ENCODE measurements at regions not wholly inside any gene's neighbourhood (a gene's known extent, or its start where the extent isn't known, plus 50 kb on each side); places are given as distances from the start of the nearest gene placed in this dataset.
"Not testable (repeated sequence)": the region's sequence is repeated elsewhere in the genome, so short reads cannot be mapped to it uniquely, and the experiment has no call there.

- POLR2A ChIA-PET, result no interaction called here
- CTCF ChIA-PET, result no interaction called here
- DNase-seq (no peak), ATAC-seq (no peak)
- Mint-ChIP-seq H3K4me3 (no peak overlapping the region), H3K36me3 (ENCODE audit: low read depth) (no peaks in the 10 kb centered on the region), H3K27ac (no peak overlapping the region), H3K9me3 (ENCODE audit: insufficient read depth) (no peaks in the 10 kb centered on the region), H3K4me1 (ENCODE audit: low read depth) (no peaks in the 10 kb centered on the region), H3K27me3 (ENCODE audit: low read depth) (no peaks in the 10 kb centered on the region)
Observed at GRCh38 chr18:71249791-71250190, 960.9 kb downstream of the SOCS6 start.

GRCh38 chr18:71242981-71243380, 954.1 kb downstream of the SOCS6 start:
- Mint-ChIP-seq H3K27ac (no peak overlapping the region), H3K9me3 (ENCODE audit: insufficient read depth) (no peaks in the 10 kb centered on the region), H3K27me3 (ENCODE audit: low read depth) (no peaks in the 10 kb centered on the region), H3K4me3 (no peak overlapping the region), H3K36me3 (ENCODE audit: low read depth) (no peaks in the 10 kb centered on the region), H3K4me1 (ENCODE audit: low read depth) (no peaks in the 10 kb centered on the region)
- ATAC-seq (no peak), DNase-seq (no peak)
- POLR2A ChIA-PET, result no interaction called here
- CTCF ChIA-PET, result no interaction called here

GRCh38 chr18:71238974-71239624, 950.3 kb downstream of the SOCS6 start:
- CTCF ChIA-PET, result interaction anchor here (0.6 kb wide), 1 partner anchor 229 kb away, joined by 3 read pairs; no protein-coding TSS in a partner anchor
- H3K9me3 Mint-ChIP-seq (ENCODE audit: insufficient read depth), result no peaks in the 10 kb centered on the region

GRCh38 chr18:71237641-71238040, 948.8 kb downstream of the SOCS6 start:
- DNase-seq (no peak), ATAC-seq (no peak)
- Mint-ChIP-seq H3K36me3 (ENCODE audit: low read depth) (no peaks in the 10 kb centered on the region), H3K27me3 (ENCODE audit: low read depth) (no peaks in the 10 kb centered on the region), H3K9me3 (ENCODE audit: insufficient read depth) (no peaks in the 10 kb centered on the region), H3K4me3 (no peak overlapping the region), H3K4me1 (ENCODE audit: low read depth) (no peaks in the 10 kb centered on the region), H3K27ac (no peak overlapping the region)
- ChIA-PET POLR2A (no interaction called here), CTCF (no interaction called here)

More at GRCh38 chr18:71238974-71239624, 950.3 kb downstream of the SOCS6 start:
- DNase-seq (no peak), ATAC-seq (no peak)
- Mint-ChIP-seq H3K4me1 (ENCODE audit: low read depth) (no peaks in the 10 kb centered on the region), H3K27ac (no peak overlapping the region), H3K27me3 (ENCODE audit: low read depth) (no peaks in the 10 kb centered on the region), H3K36me3 (ENCODE audit: low read depth) (no peaks in the 10 kb centered on the region), H3K4me3 (no peak overlapping the region)
- POLR2A ChIA-PET, result no interaction called here

GRCh38 chr18:71233177-71233576, 944.3 kb downstream of the SOCS6 start:
- no peaks in the 10 kb centered on the region for H3K36me3 Mint-ChIP-seq (ENCODE audit: low read depth)
- ChIA-PET POLR2A (no interaction called here), CTCF (no interaction called here)
- DNase-seq, result no peak
- no peak overlapping the region for H3K4me3 Mint-ChIP-seq
- ATAC-seq, result no peak
- no peaks in the 10 kb centered on the region for H3K27me3 Mint-ChIP-seq (ENCODE audit: low read depth)
- H3K4me1 Mint-ChIP-seq (ENCODE audit: low read depth), result no peaks in the 10 kb centered on the region
- no peak overlapping the region for H3K27ac Mint-ChIP-seq
- no peaks in the 10 kb centered on the region for H3K9me3 Mint-ChIP-seq (ENCODE audit: insufficient read depth)

- Mint-ChIP-seq H3K27me3 (ENCODE audit: low read depth) (no peaks in the 10 kb centered on the region), H3K36me3 (ENCODE audit: low read depth) (no peaks in the 10 kb centered on the region), H3K27ac (no peak overlapping the region), H3K9me3 (ENCODE audit: insufficient read depth) (no peaks in the 10 kb centered on the region), H3K4me3 (no peak overlapping the region), H3K4me1 (ENCODE audit: low read depth) (no peaks in the 10 kb centered on the region)
- ATAC-seq (no peak), DNase-seq (no peak)
- ChIA-PET CTCF (no interaction called here), POLR2A (no interaction called here)
Observed at GRCh38 chr18:71223486-71223885, 934.6 kb downstream of the SOCS6 start.

- no peaks in the 10 kb centered on the region for H3K9me3 Mint-ChIP-seq (ENCODE audit: insufficient read depth)
- POLR2A ChIA-PET, result no interaction called here
Observed at GRCh38 chr18:71221405-71221804, 932.6 kb downstream of the SOCS6 start.

GRCh38 chr18:71212739-71213138, 923.9 kb downstream of the SOCS6 start:
- CTCF ChIA-PET; H3K4me3 Mint-ChIP-seq; DNase-seq; POLR2A ChIA-PET; H3K9me3 Mint-ChIP-seq (ENCODE audit: insufficient read depth); H3K27me3 Mint-ChIP-seq (ENCODE audit: low read depth); H3K27ac Mint-ChIP-seq; ATAC-seq; H3K36me3 Mint-ChIP-seq (ENCODE audit: low read depth); H3K4me1 Mint-ChIP-seq (ENCODE audit: low read depth): not testable (repeated sequence)

More at GRCh38 chr18:71221405-71221804, 932.6 kb downstream of the SOCS6 start:
- H3K27me3 Mint-ChIP-seq (ENCODE audit: low read depth), result no peaks in the 10 kb centered on the region
- CTCF ChIA-PET, result no interaction called here
- DNase-seq (no peak), ATAC-seq (no peak)
- no peak overlapping the region for H3K4me3 Mint-ChIP-seq
- H3K36me3 Mint-ChIP-seq (ENCODE audit: low read depth), result no peaks in the 10 kb centered on the region
- no peak overlapping the region for H3K27ac Mint-ChIP-seq
- no peaks in the 10 kb centered on the region for H3K4me1 Mint-ChIP-seq (ENCODE audit: low read depth)

GRCh38 chr18:71212222-71212621, 923.4 kb downstream of the SOCS6 start:
- Mint-ChIP-seq H3K27ac (no peak overlapping the region), H3K4me1 (ENCODE audit: low read depth) (no peaks in the 10 kb centered on the region), H3K4me3 (no peak overlapping the region), H3K27me3 (ENCODE audit: low read depth) (no peaks in the 10 kb centered on the region), H3K36me3 (ENCODE audit: low read depth) (no peaks in the 10 kb centered on the region), H3K9me3 (ENCODE audit: insufficient read depth) (peaks cover 5% of the 10 kb centered on the region)
- no peak for DNase-seq
- CTCF ChIA-PET, result no interaction called here
- POLR2A ChIA-PET, result no interaction called here
- no peak for ATAC-seq

- CTCF ChIA-PET, result no interaction called here
- ATAC-seq, result no peak
- H3K4me3 Mint-ChIP-seq, result no peak overlapping the region
Observed at GRCh38 chr18:71209944-71210343, 921.1 kb downstream of the SOCS6 start.

GRCh38 chr18:71194438-71194837, 905.6 kb downstream of the SOCS6 start:
- CTCF ChIA-PET, result no interaction called here
- Mint-ChIP-seq H3K27ac (no peak overlapping the region), H3K4me1 (ENCODE audit: low read depth) (no peaks in the 10 kb centered on the region), H3K9me3 (ENCODE audit: insufficient read depth) (no peaks in the 10 kb centered on the region), H3K4me3 (no peak overlapping the region), H3K36me3 (ENCODE audit: low read depth) (no peaks in the 10 kb centered on the region), H3K27me3 (ENCODE audit: low read depth) (no peaks in the 10 kb centered on the region)
- POLR2A ChIA-PET, result no interaction called here
- no peak for DNase-seq
- ATAC-seq, result no peak

More at GRCh38 chr18:71209944-71210343, 921.1 kb downstream of the SOCS6 start:
- no peak for DNase-seq
- Mint-ChIP-seq H3K4me1 (ENCODE audit: low read depth) (no peaks in the 10 kb centered on the region), H3K27me3 (ENCODE audit: low read depth) (no peaks in the 10 kb centered on the region), H3K36me3 (ENCODE audit: low read depth) (no peaks in the 10 kb centered on the region), H3K27ac (no peak overlapping the region), H3K9me3 (ENCODE audit: insufficient read depth) (peaks cover 5% of the 10 kb centered on the region)
- POLR2A ChIA-PET, result no interaction called here

GRCh38 chr18:71189581-71189980, 900.7 kb downstream of the SOCS6 start:
- Mint-ChIP-seq H3K9me3 (ENCODE audit: insufficient read depth) (no peaks in the 10 kb centered on the region), H3K4me1 (ENCODE audit: low read depth) (no peaks in the 10 kb centered on the region), H3K27me3 (ENCODE audit: low read depth) (no peaks in the 10 kb centered on the region), H3K36me3 (ENCODE audit: low read depth) (no peaks in the 10 kb centered on the region), H3K4me3 (no peak overlapping the region), H3K27ac (no peak overlapping the region)
- DNase-seq (no peak), ATAC-seq (no peak)
- POLR2A ChIA-PET, result no interaction called here
- CTCF ChIA-PET, result no interaction called here

- no peak overlapping the region for H3K27ac Mint-ChIP-seq
- no peaks in the 10 kb centered on the region for H3K36me3 Mint-ChIP-seq (ENCODE audit: low read depth)
- H3K4me1 Mint-ChIP-seq (ENCODE audit: low read depth), result no peaks in the 10 kb centered on the region
- no peak overlapping the region for H3K4me3 Mint-ChIP-seq
- H3K27me3 Mint-ChIP-seq (ENCODE audit: low read depth), result no peaks in the 10 kb centered on the region
- no peak for DNase-seq
- ChIA-PET CTCF (no interaction called here), POLR2A (interaction anchor here (0.5 kb wide), 1 partner anchor 623 kb away, joined by 3 read pairs; no protein-coding TSS in a partner anchor)
- ATAC-seq, result no peak
- no peaks in the 10 kb centered on the region for H3K9me3 Mint-ChIP-seq (ENCODE audit: insufficient read depth)
Observed at GRCh38 chr18:71168557-71169145, 879.8 kb downstream of the SOCS6 start.

Data from activated CD8-positive, alpha-beta T cell treated with anti-CD3 and anti-CD28 coated beads, Interleukin-2, amount 10 ng/mL, durations not matched to agents 7 days and 5 days (primary cell).